ENCODE measurements at regions not wholly inside any gene's neighbourhood (a gene's known extent, or its start where the extent isn't known, plus 50 kb on each side); places are given as distances from the start of the nearest gene placed in this dataset.

DNA sequence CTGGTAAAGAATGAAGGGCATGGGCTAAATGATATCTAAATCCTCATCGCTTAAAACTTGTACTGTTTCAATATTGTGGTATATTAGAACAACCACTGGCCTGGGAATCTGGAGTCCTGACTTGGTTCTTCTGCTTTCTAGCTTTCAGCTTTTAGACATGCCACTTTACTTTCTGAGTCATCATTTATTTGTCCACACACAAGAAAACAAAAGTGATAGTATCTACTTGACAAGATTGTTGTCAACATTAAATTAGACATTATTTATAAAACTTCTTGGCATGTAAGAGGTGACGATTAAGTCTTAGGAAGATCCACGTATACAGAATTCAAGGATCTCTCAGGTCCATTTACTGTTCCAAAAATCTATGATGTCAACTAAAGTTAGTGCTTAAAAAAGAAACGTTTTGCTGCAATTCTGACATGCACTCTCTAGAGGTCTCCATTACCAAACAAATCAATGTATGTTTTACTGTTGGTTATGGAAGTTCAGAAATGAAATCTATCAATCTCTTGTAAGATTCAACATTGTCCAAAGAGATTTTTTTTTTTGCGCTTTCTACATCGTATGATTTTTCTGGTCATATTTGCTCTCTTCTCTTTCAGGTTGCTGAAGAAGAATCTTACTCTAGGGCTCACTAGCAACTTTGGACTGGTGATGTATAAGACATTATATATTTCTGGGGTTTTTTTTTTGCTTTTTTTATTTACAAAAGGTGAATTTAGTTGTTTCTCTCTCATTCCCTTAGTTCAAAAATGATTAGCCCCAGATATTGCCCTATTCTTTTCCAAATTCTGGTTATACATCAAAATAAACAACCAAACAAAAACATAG is 53.6 kb upstream of the DYNC1I1 start:
- TF ChIP-seq, protein P1, sequence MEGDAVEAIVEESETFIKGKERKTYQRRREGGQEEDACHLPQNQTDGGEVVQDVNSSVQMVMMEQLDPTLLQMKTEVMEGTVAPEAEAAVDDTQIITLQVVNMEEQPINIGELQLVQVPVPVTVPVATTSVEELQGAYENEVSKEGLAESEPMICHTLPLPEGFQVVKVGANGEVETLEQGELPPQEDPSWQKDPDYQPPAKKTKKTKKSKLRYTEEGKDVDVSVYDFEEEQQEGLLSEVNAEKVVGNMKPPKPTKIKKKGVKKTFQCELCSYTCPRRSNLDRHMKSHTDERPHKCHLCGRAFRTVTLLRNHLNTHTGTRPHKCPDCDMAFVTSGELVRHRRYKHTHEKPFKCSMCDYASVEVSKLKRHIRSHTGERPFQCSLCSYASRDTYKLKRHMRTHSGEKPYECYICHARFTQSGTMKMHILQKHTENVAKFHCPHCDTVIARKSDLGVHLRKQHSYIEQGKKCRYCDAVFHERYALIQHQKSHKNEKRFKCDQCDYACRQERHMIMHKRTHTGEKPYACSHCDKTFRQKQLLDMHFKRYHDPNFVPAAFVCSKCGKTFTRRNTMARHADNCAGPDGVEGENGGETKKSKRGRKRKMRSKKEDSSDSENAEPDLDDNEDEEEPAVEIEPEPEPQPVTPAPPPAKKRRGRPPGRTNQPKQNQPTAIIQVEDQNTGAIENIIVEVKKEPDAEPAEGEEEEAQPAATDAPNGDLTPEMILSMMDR (IDR thresholded peaks at IDR 0.05): no peak
- TF ChIP-seq POLR2A (IDR thresholded peaks at IDR 0.05): no peak
- no peak for TF ChIP-seq POLR2AphosphoS5 (IDR thresholded peaks at IDR 0.05)

Measured in breast epithelium (tissue), 3 donors.